HG03442 (cell line): ENCODE measurements at regions not wholly inside any gene's neighbourhood (a gene's known extent, or its start where the extent isn't known, plus 50 kb on each side); places are given as distances from the start of the nearest gene placed in this dataset.
"Not testable (repeated sequence)": the region's sequence is repeated elsewhere in the genome, so short reads cannot be mapped to it uniquely, and the experiment has no call there.

ENCODE experiments used
- ATAC-seq: cut with Tn5 transposase; IDR thresholded peaks from one replicate; pipeline ENCODE4 v1.9.1; 2021; ENCODE audit warnings: mild to moderate bottlenecking, moderate library complexity; ENCODE audit not compliant: unreplicated experiment

DNA sequence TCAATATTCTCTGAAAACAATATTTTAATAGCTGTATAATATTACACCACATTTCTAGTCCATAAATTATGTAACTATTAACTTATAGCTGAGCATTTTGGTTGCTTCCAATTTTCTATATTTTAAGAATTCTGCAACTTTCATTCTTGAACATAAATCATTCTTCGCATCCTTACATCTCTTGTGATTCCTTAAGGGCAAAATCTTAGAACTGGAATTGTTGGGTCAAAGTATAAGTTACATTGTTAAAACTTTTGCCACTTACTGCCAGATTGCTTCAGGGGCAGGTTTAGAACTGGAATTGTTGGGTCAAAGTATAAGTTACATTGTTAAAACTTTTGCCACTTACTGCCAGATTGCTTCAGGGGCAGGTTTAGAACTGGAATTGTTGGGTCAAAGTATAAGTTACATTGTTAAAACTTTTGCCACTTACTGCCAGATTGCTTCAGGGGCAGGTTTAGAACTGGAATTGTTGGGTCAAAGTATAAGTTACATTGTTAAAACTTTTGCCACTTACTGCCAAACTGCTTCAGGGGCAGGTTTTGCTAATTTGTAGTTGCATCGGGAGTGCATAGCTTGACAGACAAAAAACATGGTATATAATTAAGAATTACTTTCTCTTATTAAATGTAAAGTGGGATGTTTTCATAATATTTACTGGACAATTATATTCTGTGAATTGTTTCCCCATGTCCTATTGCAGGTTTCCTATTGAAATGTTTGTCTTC, 179.9 kb upstream of the OR13F1 start:
- ATAC-seq, result not testable (repeated sequence)

DNA sequence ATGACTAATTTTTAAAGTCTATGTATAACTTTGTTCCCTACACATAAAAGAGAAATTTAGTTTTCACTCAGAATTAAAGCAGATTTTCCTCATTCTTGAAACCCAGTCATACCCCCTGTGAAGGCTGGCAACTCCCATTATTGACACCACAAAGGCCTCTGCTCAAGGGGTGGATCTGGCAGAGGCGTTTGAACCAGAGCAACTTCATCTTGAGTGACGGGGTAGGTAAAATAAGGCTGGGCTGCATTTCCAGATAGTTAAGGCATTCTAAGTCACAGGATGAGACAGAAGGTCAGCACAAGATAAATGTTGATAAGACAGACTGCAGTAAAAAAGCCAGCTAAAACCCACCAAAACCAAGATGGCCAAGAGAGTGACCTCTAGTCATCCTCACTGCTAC, 177.2 kb upstream of the OR13F1 start:
- no peak for ATAC-seq

- no peak for ATAC-seq
Measured at GRCh38 chr9:104329245-104329644, 174.8 kb upstream of the OR13F1 start.

- no peak for ATAC-seq
Measured at GRCh38 chr9:104330841-104331240, 173.2 kb upstream of the OR13F1 start.

DNA sequence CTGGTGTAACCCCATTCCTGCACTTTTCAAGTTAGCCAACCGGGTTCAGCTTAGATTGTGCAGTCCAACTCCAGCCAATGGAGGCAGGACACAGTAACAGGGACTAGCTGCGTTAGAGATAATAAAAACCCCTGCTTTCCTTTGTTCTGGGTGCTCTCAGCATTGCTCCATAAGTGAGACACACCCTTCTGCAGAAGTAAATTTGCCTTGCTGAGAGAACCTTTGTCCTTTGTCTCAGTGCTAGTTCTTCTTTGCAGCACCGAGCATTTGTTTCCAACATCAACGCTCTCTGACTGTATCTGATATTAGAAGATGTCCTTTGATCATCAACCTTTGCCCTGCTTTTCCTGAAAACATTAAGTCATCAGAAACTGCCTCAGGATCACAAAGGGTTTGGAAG, 169.5 kb upstream of the OR13F1 start:
- no peak for ATAC-seq

DNA sequence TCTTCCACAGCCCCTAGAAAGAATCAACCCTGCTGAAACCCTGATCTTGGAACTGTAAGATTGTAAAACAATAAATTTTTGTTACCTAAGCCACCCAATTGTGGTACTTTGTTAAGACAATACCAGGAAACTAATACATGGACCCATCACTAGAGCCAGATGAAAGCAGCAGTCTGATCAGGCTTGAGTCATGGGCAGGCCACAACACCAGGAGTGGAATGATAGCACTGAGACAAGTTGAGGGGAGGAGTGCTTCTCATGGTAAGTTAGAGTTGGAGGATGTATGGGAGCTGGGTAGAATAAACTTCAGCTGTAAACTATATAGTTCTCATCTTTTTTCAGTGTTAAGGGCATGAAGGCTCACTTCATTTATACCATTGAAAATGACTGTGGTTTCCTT, 164.4 kb upstream of the OR13F1 start:
- no peak for ATAC-seq

GRCh38 chr9:104342552-104342951, 161.5 kb upstream of the OR13F1 start:
- ATAC-seq, result no peak

DNA sequence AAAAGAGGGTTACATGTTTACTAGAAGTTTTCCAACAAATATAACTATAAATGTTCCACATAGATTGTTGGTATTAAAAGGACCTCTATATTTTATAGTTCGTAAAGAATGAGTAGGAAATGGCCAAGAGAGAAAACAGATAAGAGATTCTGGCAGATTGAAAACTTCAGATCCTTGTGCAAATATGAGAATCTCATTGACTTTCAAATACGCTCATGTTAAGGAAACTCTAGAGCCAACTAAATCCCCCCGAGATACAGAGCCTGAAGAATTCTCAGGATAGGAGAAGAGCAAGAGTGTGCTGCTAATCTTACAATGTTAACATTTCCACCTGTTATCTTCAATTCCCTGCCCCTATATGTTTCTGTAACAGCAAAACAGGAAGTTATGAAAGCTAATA, 159.0 kb upstream of the OR13F1 start:
- no peak for ATAC-seq

DNA sequence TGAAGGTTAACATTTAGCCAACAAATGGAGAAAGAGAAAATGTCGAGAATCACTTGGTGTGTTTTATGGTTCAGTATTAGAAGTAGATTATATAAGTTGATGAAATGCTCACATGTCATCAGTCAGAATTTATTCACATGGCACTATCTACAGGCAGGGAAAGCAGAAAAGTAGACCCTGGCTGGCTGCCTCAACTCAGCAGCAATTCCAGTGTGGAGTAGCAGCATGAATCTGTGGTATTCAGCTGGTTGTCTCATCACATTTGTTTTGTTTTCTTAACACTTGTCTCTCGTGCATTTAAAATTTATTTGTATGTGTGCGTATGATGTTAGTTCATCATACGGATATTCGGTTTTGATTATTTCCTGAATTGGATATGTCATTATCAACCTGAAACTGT, 153.5 kb upstream of the OR13F1 start:
- ATAC-seq, result no peak

- no peak for ATAC-seq
Measured at GRCh38 chr9:104351726-104352125, 152.3 kb upstream of the OR13F1 start.

DNA sequence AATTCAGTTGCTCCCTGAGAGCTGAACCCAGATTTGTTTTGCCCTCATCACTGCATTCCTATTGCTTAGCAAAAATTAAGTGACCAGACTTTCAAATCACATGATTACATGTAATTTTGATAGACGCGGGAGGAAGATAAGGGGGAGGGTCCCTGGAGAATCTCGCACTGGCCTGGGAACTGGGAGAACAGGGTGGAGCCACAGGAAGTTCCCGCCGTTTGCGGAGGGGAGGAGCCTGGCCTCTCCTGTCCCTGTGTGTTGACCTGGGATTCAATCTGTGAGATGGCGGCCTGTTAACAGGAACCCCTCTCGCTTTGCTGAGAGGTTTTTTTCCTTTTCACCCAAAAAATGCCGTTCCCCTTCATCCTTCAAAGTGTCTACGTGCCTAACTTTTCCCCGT, 142.9 kb upstream of the OR13F1 start:
- ATAC-seq, result no peak

- no peak for ATAC-seq
Measured at GRCh38 chr9:104362912-104363472, 141.1 kb upstream of the OR13F1 start.

- ATAC-seq, result no peak
Measured at GRCh38 chr9:104367507-104367906, 136.6 kb upstream of the OR13F1 start.

- not testable (repeated sequence) for ATAC-seq
Measured at GRCh38 chr9:104368318-104368717, 135.7 kb upstream of the OR13F1 start.

DNA sequence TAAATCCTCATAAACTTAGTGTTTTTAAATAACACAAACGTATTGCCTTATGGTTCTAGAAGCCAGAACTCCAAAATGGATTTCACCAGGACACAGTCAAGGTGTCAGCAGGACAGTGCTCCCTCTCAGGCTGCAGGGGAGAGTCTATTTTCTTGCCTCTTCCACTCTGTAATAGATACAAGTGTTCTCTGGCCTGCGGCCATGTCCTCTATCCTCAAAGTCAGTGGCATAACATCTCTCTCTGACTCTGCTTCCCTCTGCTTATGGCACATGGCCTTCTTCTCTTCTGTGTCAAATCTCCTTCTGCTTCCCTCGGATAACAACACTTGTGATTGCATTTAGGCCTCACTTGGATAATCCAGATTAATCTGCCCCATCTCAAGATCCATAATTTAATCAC, 129.4 kb upstream of the OR13F1 start:
- ATAC-seq, result no peak

DNA sequence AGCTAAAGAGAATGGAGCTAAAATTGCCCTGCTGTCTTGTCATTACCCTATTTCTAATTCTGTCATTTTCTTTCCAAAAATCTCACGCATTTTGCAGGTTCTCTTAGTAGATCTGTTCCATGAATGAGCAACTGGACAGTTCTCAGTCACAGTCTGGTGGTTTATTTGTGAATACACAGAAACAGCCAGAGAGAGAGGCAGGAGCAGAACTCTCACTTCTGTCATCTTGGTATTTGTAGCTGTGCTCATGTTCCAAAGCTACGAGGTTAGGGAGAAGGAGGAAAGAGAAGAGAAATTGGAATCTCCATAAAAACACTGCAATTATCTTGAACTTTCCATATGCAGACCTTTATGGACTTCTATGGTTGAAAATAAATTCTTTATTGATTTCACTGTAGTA, 118.0 kb upstream of the OR13F1 start:
- no peak for ATAC-seq

GRCh38 chr9:104386425-104387069, 117.5 kb upstream of the OR13F1 start:
- peak; percentile 80 for ATAC-seq

DNA sequence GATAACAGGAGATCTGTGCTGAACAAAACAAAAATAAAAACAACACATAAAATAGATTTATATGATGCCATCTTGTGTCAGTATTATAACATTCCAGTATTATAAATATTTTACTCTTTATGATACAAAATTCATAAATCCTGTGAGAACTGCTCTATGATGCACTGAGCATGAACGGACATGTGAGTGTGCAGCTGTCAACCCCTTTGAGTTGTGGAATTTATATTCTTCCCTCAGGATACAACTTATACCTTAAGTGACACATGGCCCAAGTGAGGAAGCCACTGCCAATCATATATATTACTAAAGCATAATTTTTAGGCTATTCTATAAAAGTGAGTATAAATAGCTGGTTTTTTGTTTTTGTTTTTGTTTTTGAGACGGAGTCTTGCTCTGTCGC, 116.0 kb upstream of the OR13F1 start:
- ATAC-seq, result no peak

- ATAC-seq, result no peak
Measured at GRCh38 chr9:104389341-104389740, 114.7 kb upstream of the OR13F1 start.

DNA sequence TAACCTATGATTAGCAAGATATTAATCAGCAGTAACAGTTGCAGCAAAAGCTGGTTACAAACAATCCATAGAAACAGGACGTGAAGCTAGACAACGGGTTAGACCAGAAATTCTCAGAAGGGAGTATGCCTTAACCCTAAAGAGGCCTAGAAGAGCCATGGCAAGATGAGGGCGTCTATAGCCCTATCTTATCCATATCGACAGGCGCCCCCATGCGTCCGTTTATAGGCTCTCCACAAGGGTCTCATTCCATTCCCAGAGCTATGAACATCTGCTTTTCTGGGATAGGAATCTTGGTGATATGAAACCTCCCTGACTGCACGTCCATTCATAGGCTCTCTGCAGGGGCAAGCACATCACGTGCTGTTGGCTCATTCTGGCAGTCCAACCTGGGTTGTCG, 109.2 kb upstream of the OR13F1 start:
- ATAC-seq, result not testable (repeated sequence)

GRCh38 chr9:104412238-104412637, 91.8 kb upstream of the OR13F1 start:
- ATAC-seq, result no peak

DNA sequence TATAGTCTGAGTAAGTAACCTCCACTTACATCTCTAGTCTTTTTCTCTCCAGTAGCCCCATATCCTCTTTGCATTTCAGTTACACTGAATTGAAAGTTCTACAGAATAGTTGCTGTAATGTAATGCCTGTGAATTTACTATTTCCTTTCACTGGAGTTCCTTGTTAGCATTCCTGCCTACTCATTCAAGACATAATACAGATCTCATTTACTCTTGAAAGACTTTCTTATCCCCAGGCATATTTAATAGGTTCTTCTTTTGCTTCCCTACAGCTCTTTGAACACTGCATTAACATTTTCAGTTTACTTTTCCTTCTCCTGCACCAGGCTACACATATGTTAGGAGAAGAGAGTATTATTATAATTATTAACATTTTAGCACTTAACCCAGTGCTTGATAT, 87.6 kb upstream of the OR13F1 start:
- ATAC-seq, result no peak
